ENCODE measurements at regions not wholly inside any gene's neighbourhood (a gene's known extent, or its start where the extent isn't known, plus 50 kb on each side); places are given as distances from the start of the nearest gene placed in this dataset.

DNA sequence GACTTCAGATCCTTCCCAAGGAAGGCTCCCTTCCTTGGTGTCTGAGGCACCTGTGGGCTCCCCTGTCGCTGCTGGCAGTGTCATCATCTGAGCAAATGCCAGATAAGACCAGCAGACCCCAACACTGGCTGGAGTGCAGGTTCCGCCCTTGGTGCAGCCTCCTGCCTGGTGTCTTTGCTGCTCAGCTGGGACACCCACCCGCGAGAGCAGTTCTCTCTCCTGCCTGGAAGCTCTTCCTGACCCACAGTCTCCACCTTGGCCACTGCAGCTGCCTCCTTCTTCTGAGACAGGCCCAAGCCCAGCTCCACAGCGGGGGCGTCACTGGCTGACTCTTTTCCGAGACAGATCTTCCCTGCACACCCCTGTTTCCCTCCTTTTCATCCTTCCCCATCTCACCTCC, 395.7 kb upstream of the MAP3K7 start:
- no peak for DNase-seq

DNA sequence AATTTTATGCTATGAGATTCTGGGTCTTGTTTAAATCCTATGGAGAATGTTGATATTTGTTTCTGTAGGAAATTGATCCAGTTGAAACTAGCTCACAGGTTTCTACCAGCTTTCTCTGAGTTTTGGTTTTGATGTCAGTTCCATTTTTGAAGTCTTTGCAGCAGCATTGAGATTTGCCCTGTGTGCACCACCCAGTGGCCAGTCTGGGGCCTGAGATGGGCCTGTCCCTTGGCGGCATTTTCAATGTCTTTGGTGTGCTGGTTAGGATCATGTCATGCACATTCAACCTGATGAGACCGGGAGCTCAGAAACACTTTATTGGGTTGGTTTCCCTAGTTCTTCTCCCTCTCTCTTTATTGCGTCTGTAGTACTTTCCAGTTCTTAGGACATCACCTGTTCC, 395.2 kb upstream of the MAP3K7 start:
- DNase-seq = no peak

DNA sequence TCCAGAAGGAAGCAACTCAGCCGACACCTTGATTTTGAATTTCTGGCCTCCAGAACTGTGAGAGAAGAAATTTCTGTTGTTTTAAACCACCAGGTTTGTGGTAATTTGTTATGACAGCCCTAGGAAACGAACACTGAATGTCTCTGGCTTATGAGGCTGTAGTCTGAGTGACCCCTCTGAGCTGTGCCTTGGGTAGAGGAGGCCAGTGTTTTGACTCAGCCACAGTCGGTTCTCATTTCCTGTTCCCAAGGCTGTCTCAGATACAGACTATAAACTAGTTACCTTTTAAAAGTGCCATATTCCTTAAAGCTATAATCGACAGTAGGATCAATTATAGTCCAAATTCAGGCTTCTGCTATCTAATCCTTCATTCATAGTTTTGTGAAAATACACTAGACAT, 391.2 kb upstream of the MAP3K7 start:
- no peak for DNase-seq

DNA sequence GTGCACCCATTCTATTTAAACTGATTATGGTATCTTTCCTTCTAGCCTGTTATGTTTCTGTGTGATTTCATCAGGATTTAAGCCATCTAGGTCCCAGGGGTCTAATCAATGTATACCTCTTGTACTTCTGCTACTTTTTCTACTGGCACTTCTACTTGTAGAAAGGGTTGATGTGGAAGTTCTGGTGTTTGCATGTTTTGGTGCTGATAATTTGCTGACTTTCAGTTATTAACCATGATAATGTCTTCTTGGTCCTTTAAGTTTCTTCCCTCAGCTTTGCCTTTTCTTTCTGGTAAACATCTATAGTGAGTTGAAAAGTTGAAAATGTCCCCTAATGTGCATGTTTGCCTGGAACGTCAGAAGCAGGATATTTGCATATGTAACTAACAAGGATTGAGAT, 390.6 kb upstream of the MAP3K7 start:
- no peak for DNase-seq

DNA sequence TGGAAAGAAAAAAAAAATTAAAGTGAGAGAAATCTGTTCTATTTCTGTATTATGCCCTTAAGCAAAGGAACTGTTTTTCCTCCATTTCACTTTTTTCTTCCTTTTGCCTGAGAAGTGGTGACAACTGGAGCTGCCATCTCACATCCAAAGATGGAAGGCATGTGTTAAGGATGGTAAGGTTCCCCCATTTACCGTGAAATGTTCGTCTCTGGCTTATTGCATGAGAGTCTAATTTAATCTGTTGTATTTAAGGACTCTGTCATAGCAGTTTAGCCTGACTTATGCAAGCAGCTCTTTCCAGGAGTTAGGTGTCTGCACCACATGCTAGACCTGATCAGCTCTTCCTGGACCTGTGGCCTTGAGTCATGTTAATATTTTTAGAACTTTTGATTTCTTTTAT, 389.5 kb upstream of the MAP3K7 start:
- DNase-seq = no peak

DNA sequence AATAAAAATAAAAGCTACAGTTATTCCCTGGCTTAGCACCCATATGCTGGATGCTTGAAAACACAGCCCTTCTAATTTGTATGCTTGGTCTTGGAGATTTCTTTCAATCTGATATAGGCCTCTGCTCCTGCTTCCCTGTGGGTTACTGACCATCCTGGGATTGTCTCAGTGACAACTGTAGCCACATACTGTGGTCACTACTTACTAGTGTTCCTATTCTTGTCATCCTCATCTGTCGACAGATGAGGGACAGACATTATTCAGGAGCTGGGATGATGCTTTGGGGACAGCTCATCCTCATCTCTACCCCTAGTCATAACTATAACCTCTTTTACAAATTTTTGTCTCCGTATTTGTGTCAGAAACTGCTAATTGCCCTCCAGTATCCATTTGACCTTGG, 388.9 kb upstream of the MAP3K7 start:
- DNase-seq = no peak

DNA sequence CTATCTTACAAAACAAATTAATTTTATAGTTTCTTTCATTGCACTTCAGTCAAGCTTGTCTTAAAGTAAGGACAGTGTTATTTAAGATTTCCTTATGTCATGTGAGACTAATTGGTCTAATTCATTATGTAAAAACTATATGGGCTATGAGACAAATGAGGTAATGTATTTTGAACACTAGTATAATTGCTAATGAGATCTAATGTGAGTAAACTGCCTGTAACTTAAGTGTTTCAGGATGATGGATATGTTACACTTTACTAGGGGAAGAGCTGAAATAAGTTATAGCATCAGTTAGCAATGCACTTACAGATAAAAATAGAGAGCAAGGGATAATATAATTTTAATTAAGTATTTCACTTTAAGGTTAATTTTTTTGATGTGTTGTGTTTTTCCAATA, 386.3 kb upstream of the MAP3K7 start:
- no peak for DNase-seq

DNA sequence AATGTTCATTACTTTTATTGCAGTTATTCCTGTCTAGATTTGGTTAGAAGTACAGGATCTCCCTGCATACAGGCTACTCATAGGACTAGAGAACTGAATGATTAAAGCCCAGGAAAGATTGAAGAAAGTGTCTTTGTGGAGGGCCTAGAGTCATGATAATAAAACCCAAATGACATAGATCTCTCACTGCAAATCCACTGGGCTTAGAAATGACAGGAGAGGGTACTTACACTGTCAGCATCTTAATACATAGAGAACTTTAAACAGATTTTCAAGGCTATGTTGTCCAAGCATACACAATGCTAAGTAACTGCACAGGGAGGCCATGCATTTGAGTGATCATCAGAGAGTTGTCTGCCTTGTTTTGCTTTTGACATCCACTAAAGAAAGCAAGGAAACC, 383.8 kb upstream of the MAP3K7 start:
- no peak for DNase-seq

DNA sequence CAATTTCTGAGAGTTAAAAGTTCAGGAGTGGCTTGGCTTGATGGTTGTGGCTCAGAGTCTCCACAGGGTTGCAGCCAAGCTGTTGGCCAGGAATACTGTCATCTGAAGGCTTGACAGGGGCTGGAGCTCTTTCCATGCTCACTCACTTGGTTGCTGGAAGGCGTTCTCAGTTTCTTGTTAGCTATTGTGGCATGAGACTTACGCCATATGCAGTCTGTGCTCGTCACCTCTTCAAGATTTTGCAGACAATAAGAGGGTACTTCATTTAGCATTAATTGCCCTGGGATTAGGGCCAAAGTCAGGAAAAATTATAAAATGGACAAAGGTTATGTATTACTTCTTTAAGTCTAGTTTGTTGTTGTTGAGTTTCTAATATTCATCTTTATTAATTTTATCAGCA, 380.6 kb upstream of the MAP3K7 start:
- no peak for DNase-seq

DNA sequence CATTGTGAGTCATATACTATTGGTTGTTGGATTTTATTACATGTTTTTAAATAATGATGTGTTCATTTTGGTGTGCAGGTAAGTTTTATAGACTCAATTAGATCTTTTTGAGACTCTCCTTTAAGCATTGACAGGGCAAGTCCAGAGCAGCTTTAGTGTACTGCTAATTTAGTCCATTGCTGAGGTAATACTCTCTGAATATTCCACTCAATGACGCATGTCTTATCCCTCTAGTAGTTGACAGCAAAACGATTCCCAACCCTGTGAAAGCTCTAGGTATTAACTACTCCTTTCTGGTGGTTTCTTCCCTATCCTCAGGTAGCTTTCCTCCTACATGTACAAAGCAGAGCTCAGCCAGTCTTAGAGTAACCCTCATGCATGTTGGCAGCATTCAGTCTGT, 373.5 kb upstream of the MAP3K7 start:
- DNase-seq = no peak

DNA sequence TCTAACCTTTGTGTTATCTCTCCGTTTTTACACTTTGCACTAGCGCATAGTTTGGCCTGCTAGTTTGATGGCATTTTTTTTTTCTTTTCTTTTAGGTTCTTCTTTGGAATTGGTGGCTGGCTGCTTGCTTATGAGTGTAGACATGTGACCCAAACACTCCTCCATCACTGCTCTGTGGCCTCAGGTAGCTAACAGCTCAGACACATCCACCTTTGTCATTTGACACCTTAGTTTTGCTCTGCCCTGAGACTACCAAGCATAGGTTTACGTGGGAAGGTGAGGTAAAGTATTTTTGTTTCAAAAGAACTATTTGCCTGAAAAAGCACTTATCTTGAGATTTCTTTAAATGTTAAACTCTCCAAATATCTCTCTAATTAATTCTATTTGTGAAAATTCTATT, 368.4 kb upstream of the MAP3K7 start:
- DNase-seq = no peak

DNA sequence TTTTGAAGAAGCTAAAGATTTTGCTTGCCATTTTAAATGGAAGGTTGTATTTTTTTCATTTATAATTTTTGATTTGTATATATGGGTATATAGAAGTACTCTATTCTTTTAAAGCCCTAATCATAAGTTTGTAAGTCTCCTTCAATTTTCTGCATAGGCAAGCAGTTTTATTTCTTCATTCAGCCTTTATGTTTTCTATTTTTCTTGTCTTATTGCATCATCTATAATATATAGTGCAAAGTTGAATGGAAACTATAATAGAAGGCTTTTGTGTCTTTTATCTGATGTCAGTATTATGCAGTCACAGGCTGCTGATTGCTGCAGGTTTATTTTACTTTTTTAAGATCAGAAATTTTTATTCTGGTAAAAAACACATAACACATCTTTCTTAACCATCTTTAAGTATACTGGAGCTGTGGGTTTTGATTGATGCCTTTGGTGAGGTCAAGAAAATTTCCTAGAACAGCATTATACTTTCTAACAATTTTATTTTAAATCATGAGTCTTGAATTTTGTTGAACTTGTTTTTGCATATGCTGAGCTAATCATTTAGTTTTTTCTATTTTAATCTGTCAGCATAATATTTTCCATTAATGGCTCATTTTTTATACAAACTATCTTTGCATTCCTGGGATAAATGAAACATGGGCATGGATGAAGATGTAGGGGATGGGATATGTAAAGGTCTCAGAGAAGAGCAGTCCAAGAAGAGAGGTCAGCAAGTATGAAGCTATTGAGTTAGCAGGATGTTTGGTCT, 366.7 kb upstream of the MAP3K7 start:
- no peak for DNase-seq

DNA sequence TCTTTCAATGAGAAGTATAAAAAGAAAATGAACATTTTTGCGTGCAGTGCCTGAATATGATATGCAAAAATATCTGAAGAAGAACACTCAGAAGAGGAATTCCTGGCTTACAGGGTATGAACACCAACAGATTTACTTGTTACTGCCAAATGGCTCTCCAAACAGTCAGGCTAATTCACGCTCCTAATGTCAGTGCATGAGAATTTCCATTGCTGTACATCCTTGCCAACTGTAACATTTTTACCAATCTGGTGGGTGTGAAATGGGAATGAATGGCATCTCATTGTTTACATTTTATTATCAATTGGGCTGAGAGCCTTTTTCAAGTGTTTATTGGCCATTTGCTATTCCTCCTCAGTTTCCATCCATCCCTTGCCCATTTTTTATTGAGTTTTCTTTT, 365.3 kb upstream of the MAP3K7 start:
- DNase-seq = no peak

DNA sequence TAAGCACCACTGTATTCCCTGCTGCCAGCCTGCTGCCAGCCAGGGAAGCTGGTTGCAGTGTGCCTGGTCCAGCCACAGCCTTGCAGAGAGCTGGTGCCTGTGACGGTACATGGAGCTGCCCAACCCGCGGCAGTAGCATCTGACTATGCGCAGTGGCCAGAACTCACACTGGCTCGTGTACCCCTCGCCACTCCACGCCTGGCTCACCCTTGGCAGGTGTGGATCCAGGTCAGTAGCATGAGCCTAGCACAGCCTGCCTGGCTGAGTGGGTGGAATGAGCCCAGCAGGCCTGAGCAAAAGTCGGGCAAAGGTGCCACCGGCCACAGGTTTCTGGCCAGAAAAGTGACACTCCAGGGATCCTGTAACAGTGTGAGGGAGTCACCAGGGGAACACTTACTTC, 361.7 kb upstream of the MAP3K7 start:
- no peak for DNase-seq

DNA sequence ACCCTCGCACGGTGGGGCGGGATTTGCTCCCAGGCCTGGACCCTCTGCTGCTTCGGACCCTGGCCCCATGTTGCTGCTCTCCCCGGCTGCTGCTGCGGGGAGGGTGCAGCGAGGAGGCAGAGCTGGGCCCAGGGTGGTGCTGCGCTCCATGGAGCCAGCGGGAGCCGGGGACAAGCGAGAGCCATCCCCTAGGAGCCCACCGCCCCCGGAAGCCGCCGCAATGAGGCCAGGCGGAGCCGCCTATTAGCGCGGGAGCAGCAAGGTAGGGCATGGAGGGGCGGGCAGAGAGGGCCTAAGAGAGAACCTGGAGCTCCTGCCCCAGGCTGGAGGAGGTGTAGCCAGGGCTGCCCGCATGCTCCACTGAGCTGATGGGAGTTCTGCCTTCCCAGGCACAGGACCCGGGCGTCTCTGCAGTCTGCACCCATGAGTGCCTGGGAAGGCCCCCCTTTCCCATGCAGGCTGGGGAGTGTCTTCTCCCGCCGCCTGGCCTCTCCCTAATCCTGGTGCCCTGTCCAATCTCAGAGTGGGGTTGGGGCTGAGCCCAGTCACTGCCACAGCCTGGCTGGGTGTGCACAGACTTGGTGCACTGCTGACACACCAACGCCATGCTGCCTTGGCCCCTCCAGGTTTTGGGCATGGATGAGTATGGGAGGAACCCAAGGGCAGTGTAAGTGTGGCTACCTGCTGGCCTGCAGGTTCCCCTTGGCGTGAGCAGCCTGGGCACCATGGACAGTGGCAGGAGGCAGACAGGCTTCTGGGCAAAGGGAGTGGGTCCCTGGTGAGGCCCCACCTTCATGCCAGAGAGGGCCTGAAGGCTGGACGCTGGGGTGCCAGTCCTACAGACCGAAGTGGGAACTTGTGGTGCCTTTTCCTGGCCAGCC, 360.6 kb upstream of the MAP3K7 start:
- no peak for DNase-seq

DNA sequence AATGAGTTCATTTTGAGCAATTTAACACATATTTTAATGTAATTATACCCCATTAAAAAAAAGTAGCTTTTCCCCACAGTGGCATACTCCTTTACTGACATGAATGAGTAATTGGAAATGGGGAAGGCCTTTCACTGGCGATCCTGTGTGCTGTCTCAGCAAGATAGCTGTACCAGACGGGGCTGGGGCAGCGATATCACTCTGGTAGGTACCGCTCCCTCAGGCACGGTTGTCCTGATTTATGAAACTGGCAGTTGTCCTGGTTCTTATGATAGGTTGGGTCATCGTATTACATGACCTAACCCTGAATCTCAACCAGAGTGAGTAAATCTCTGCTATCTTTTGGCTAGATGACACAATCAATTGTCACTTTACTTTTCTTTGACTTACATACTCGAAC, 355.0 kb upstream of the MAP3K7 start:
- no peak for DNase-seq

DNA sequence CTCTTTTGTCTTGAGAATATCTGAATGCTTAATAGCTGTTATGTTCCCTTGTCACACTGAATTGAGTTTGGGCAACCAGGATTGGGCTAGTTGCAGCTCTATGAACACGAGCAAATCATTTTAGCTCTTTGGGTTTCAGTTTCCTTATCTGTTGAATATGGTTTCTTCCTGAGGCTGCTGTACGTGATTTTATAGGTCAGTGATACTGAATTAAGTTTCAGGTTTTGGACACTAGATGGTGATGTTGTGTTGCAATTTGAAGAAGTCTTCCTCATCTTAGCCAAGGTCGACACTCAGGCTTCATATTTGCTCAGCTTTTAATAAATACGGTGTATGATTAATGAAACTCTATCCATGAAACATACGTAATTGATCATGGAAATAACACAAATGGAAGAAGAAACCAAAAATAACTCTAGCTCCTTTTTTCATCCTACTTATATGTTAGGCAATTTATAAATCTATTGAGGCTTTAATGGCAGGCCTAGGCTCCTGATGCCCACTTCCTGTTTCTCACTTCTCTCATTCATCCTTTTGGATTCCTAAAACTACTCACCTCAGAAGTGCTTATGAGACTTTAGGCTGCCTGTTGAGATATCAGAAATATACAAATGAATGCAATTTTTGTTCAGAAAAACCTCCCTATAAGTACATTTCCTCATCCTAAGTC, 354.1 kb upstream of the MAP3K7 start:
- no peak for DNase-seq

DNA sequence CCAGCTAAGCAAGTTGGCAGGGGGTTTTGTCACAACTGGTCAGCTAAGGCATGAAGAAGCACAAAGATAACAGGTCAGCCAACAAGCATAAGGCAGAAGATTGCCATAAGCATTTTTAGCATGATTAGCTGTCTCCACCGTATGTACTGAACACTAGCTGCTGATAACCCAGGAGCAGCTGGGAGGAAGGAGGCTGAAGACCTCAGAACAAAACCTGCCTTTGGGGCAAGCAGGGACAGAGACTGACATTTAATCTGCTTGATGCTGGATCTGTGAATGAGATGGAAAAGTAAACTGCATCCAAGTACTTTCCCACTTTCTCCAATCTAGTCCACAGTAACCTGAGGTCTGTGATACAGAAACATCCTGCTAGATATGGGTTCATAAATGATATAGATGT, 353.0 kb upstream of the MAP3K7 start:
- no peak for DNase-seq

DNA sequence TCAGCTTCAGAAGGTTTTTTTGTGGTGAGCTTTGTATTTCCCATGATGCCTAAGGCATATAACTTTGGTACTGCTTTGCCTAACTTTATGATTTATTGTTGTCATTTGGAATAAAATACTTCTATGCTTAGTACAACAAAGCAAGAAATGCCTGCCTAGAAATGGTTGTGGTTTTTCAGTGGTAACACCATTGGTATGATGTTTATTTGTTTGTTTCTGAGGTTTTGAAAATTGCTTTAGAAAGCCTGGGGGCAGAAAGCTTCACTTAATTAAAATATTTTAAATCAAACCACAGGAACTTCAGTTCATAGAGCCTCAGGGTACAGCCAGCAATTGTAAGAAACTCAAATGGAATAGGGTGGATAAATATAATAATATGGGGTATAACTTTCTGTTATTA, 351.2 kb upstream of the MAP3K7 start:
- DNase-seq = no peak

DNA sequence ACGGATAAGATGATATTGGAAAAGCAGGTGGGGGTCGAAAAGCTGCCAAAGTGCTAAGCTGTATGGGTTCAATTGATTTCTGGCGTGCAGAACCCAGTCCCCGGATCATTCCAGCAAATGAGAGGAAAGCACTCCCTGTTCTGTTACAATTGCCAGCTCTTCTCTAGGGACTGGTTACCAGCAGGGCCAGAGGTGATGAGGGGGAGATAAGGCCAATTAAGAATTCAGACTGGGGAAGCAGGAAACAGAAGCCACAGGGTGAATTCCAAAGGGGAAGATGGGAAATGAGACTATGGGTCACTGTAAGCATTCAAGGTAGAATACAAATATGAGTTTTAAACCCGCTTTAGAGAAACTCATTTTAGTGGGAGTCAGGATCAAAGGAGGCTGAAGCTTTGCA, 349.4 kb upstream of the MAP3K7 start:
- no peak for DNase-seq

DNA sequence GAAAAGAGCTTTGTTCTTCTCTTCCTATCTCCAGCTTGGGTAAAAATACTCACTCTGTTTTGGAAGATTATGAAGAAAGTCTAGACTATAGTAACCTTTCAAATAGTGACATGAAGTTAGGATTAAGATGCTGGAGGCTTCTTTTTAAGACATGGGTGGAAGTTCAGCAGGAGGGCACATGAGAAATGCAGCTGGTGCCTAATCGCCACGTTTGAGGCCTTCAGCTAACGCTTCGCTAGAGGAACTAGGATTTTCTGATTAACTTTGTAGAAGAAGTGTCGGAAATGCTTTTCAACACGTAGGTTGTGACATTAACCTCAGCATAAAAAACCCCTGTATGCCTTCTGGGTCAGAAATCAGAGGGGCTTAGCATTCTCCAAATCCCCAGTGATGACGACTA, 348.1 kb upstream of the MAP3K7 start:
- no peak for DNase-seq

DNA sequence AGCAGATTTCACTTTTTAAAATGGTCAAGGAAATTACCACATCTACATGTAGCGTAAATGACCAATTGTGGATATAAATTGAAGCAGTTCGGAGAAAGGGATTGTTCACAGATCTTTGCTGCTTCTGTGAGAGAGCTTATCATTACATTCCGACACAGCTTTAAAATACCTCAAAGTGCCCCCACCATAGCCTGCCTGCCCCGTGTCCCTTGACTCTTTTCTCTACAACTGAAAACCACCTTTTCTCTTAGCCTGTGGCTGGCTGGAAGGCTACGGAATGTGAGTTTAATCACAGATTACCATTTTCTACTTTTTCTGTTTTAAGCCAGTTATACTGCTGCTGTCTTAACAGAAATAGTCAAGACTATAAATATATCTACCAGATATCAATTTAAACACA, 347.2 kb upstream of the MAP3K7 start:
- no peak for DNase-seq

DNA sequence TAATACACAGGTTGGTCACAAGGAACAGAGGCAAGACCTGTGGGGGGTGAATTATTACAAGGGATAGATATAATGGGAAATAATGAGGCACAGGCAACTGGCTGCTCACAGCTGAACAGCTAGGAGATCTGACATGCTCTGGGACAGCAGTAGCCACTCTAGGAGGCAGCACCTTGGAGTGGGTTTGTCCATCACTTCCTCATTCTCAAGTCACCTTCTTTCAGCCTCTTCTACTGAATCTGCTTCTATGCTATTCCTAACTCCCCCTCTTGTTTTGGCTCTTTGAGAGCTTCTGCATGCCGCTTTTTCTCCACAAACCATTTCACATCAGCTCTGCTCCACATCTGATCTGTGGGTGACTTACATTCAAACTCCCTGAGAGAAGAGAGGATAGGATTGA, 345.5 kb upstream of the MAP3K7 start:
- DNase-seq = no peak

DNA sequence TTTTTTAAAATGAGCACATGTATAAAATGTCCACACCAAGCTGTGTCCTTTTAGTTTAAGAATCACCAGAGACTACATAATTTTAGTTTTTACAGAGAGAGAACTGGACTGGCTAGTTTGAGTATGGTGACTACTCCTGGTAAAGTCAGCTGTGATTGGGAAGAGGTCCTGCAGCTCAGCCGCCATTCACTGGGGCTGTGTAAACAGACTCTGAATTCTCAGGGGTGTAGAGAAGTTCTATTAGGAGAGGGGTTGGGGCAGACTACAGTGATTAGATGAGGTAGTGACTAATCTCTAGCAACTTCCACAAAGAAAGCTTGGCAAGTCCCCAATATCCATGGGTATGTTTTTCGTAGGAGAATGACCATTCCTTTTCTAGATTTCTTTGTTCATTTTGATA, 341.2 kb upstream of the MAP3K7 start:
- no peak for DNase-seq
